Renal cortex interstitium (tissue), 11 donors: ENCODE measurements at regions not wholly inside any gene's neighbourhood (a gene's known extent, or its start where the extent isn't known, plus 50 kb on each side); places are given as distances from the start of the nearest gene placed in this dataset.

ENCODE experiments used
- DNase-seq, 11 donors: peaks; one replicate each; pipeline ENCODE4 v3.0.0-alpha.2; 2013; ENCODE audit warnings: low read depth in 9 of 11, low spot score in 4 of 11; ENCODE audit errors: extremely low read depth in 1 of 11

- no peak for DNase-seq
These were observed 67.8 kb upstream of the POU3F1 start for GRCh38 chr1:38114241-38115026.

- no peak for DNase-seq
These were observed 66.6 kb upstream of the POU3F1 start for GRCh38 chr1:38113159-38113666.

GRCh38 chr1:38111589-38111988 lies 65.0 kb upstream of the POU3F1 start:
- no peak for DNase-seq

GRCh38 chr1:38105267-38105666 lies 58.7 kb upstream of the POU3F1 start:
- no peak for DNase-seq

- DNase-seq = no peak
These were observed 56.0 kb upstream of the POU3F1 start for GRCh38 chr1:38102636-38103035.

GRCh38 chr1:38101037-38101785 lies 54.6 kb upstream of the POU3F1 start:
- DNase-seq = peak in 3 of 11 donors; percentile 24 to 42 (median 31)

- no peak for DNase-seq
These were observed 51.7 kb upstream of the POU3F1 start for GRCh38 chr1:38098101-38098847.

- no peak for DNase-seq
These were observed 50.8 kb upstream of the POU3F1 start for GRCh38 chr1:38097284-38097898.
